Astrocyte (in vitro differentiated cells and primary cell): ENCODE measurements at regions not wholly inside any gene's neighbourhood (a gene's known extent, or its start where the extent isn't known, plus 50 kb on each side); places are given as distances from the start of the nearest gene placed in this dataset.

Source experiments
- DNase-seq: peaks from one replicate; pipeline ENCODE4 v3.0.0-alpha.2; 2010; ENCODE audit warnings: low read depth
- FAIRE-seq: peaks from 2 replicates; lab custom pipeline; 2011; peaks lifted over from hg19 to GRCh38; lab: Jason Lieb, UNC
- H2AFZ ChIP-seq: 2 replicates; pipeline ENCODE4 v1.6.0; 2012; ENCODE audit warnings: low read depth, low read length, inconsistent platforms
- H3K27ac ChIP-seq: 2 replicates; pipeline ENCODE4 v1.5.1; 2011; ENCODE audit warnings: low read depth, low read length, inconsistent platforms
- H3K27me3 ChIP-seq: 2 replicates; pipeline ENCODE4 v1.6.0; 2011; ENCODE audit warnings: low read length, inconsistent platforms; ENCODE audit not compliant: insufficient read depth
- H3K36me3 ChIP-seq: 2 replicates; pipeline ENCODE4 v1.5.1; 2011; ENCODE audit warnings: low read length, inconsistent platforms; ENCODE audit not compliant: insufficient read depth
- H3K4me1 ChIP-seq: 2 replicates; pipeline ENCODE4 v1.5.1; 2011; ENCODE audit warnings: low read length, inconsistent platforms; ENCODE audit not compliant: insufficient read depth
- H3K4me2 ChIP-seq: 2 replicates; pipeline ENCODE4 v1.6.0; 2012; ENCODE audit warnings: low read length, inconsistent platforms
- H3K4me3 ChIP-seq: 2 replicates; pipeline ENCODE4 v1.5.1; 2011; ENCODE audit warnings: low read depth, mild to moderate bottlenecking, low read length, inconsistent platforms; ENCODE audit not compliant: insufficient read depth
- H3K79me2 ChIP-seq: 2 replicates; pipeline ENCODE4 v1.6.0; 2012; ENCODE audit warnings: mild to moderate bottlenecking, low read length, inconsistent platforms; ENCODE audit not compliant: insufficient read depth
- H3K9ac ChIP-seq: 2 replicates; pipeline ENCODE4 v1.6.0; 2012; ENCODE audit warnings: mild to moderate bottlenecking, low read length, inconsistent platforms
- H3K9me3 ChIP-seq: 2 replicates; pipeline ENCODE4 v1.5.1; 2012; ENCODE audit warnings: low read depth, mild to moderate bottlenecking, low read length, inconsistent platforms; ENCODE audit not compliant: insufficient read depth
- H4K20me1 ChIP-seq: 2 replicates; pipeline ENCODE4 v1.6.0; 2012; ENCODE audit warnings: low read length, inconsistent platforms; ENCODE audit not compliant: insufficient read depth
- H3K27ac Mint-ChIP-seq: one replicate; pipeline ENCODE4 v1.8.0; 2021; ENCODE audit warnings: mild to moderate bottlenecking, mixed read lengths; ENCODE audit not compliant: unreplicated experiment
- H3K27me3 Mint-ChIP-seq: one replicate; pipeline ENCODE4 v1.8.0; 2021; ENCODE audit warnings: low read depth, mixed read lengths; ENCODE audit not compliant: unreplicated experiment
- H3K36me3 Mint-ChIP-seq: one replicate; pipeline ENCODE4 v1.8.0; 2021; ENCODE audit warnings: low read depth, mixed read lengths; ENCODE audit not compliant: unreplicated experiment
- H3K4me1 Mint-ChIP-seq: one replicate; pipeline ENCODE4 v1.8.0; 2021; ENCODE audit warnings: low read depth, mixed read lengths; ENCODE audit not compliant: unreplicated experiment
- H3K4me3 Mint-ChIP-seq: one replicate; pipeline ENCODE4 v1.8.0; 2021; ENCODE audit warnings: mild to moderate bottlenecking, moderate library complexity, mixed read lengths; ENCODE audit not compliant: unreplicated experiment
- H3K9me3 Mint-ChIP-seq: one replicate; pipeline ENCODE4 v1.8.0; 2021; ENCODE audit warnings: mild to moderate bottlenecking, mixed read lengths; ENCODE audit not compliant: unreplicated experiment
- CTCF ChIP-seq: IDR thresholded peaks from 2 replicates; pipeline ENCODE4 v1.5.1; 2011; ENCODE audit warnings: low read depth, mild to moderate bottlenecking, inconsistent platforms, low read length, moderate library complexity; ENCODE audit not compliant: insufficient read depth
- EZH2 ChIP-seq: IDR thresholded peaks from 2 replicates; pipeline ENCODE4 v1.6.1; 2012; ENCODE audit warnings: mild to moderate bottlenecking, low read length, inconsistent platforms; ENCODE audit not compliant: insufficient read depth

- Mint-ChIP-seq H3K27me3 (no peaks in the 10 kb centered on the region), H3K36me3 (no peaks in the 10 kb centered on the region), H3K9me3 (peaks cover 5% of the 10 kb centered on the region), H3K27ac (peak overlapping the region; percentile 29), H3K4me3 (no peak overlapping the region), H3K4me1 (peaks cover 29% of the 10 kb centered on the region)
- TF ChIP-seq CTCF (no peak), EZH2 (no peak)
- H4K20me1 ChIP-seq: no peaks in the 10 kb centered on the region
- no peak overlapping the region for H3K4me3 ChIP-seq
- H3K9ac ChIP-seq: no peak overlapping the region
- peaks cover 22% of the 10 kb centered on the region for H3K4me1 ChIP-seq
- FAIRE-seq (no peak), DNase-seq (no peak)
- H3K36me3 ChIP-seq: no peaks in the 10 kb centered on the region
- no peak overlapping the region for H2AFZ ChIP-seq
- no peaks in the 10 kb centered on the region for H3K79me2 ChIP-seq
- no peaks in the 10 kb centered on the region for H3K9me3 ChIP-seq
- H3K27me3 ChIP-seq: no peaks in the 10 kb centered on the region
- H3K27ac ChIP-seq: no peak overlapping the region
- no peak overlapping the region for H3K4me2 ChIP-seq
These were observed 185.5 kb upstream of the FN1 start for GRCh38 chr2:215621381-215621780.

GRCh38 chr2:215620528-215620927 lies 184.7 kb upstream of the FN1 start:
- no peaks in the 10 kb centered on the region for H4K20me1 ChIP-seq
- peaks cover 19% of the 10 kb centered on the region for H3K4me1 ChIP-seq
- no peaks in the 10 kb centered on the region for H3K27me3 ChIP-seq
- H3K4me2 ChIP-seq: no peak overlapping the region
- H3K79me2 ChIP-seq: no peaks in the 10 kb centered on the region
- H3K36me3 ChIP-seq: no peaks in the 10 kb centered on the region
- H3K36me3 Mint-ChIP-seq: no peaks in the 10 kb centered on the region
- no peak for DNase-seq
- peaks cover 5% of the 10 kb centered on the region for H3K9me3 Mint-ChIP-seq
- peaks cover 32% of the 10 kb centered on the region for H3K4me1 Mint-ChIP-seq
- H2AFZ ChIP-seq: no peak overlapping the region
- no peaks in the 10 kb centered on the region for H3K27me3 Mint-ChIP-seq
- peak overlapping the region; percentile 55 for H3K27ac Mint-ChIP-seq
- FAIRE-seq: no peak
- no peaks in the 10 kb centered on the region for H3K9me3 ChIP-seq
- H3K27ac ChIP-seq: no peak overlapping the region
- H3K4me3 Mint-ChIP-seq: no peak overlapping the region
- TF ChIP-seq CTCF: no peak
- no peak for TF ChIP-seq EZH2
- no peak overlapping the region for H3K4me3 ChIP-seq
- H3K9ac ChIP-seq: no peak overlapping the region

- Histone ChIP-seq H3K27me3 (no peaks in the 10 kb centered on the region), H3K9me3 (no peaks in the 10 kb centered on the region), H3K9ac (no peak overlapping the region), H3K79me2 (no peaks in the 10 kb centered on the region), H3K27ac (peak overlapping the region; percentile 56), H3K4me1 (peaks cover 19% of the 10 kb centered on the region), H2AFZ (peak overlapping the region; percentile 7), H3K4me3 (no peak overlapping the region), H4K20me1 (no peaks in the 10 kb centered on the region), H3K36me3 (no peaks in the 10 kb centered on the region), H3K4me2 (peak overlapping the region; percentile 59)
- no peaks in the 10 kb centered on the region for H3K27me3 Mint-ChIP-seq
- H3K36me3 Mint-ChIP-seq: no peaks in the 10 kb centered on the region
- peak overlapping the region; percentile 55 for H3K27ac Mint-ChIP-seq
- FAIRE-seq (no peak), DNase-seq (no peak)
- H3K9me3 Mint-ChIP-seq: peaks cover 5% of the 10 kb centered on the region
- no peak for TF ChIP-seq CTCF
- no peak for TF ChIP-seq EZH2
- peaks cover 34% of the 10 kb centered on the region for H3K4me1 Mint-ChIP-seq
- H3K4me3 Mint-ChIP-seq: no peak overlapping the region
These were observed 184.1 kb upstream of the FN1 start for GRCh38 chr2:215619989-215620388.
